WTC11 (cell line): ENCODE measurements at regions not wholly inside any gene's neighbourhood (a gene's known extent, or its start where the extent isn't known, plus 50 kb on each side); places are given as distances from the start of the nearest gene placed in this dataset.

Experiments
- ATAC-seq: fragments of 200-7000 bp; cut with Tn5 transposase; 2 replicates; pipeline ENCODE4 v1.10.0; 2021; ENCODE audit warnings: mild to moderate bottlenecking, moderate library complexity
- CTCF ChIA-PET: fragments of 300-600 bp; sonication (Branson Sonifier 250); formaldehyde crosslinking; loops from one replicate; lab custom pipeline; 2021; ENCODE audit warnings: antibody characterized with exemption; lab: Charles Lee
- POLR2A ChIA-PET: fragments of 350-600 bp; sonication (Branson Sonifier 250); formaldehyde crosslinking; loops from one replicate; lab custom pipeline; 2021; ENCODE audit warnings: antibody characterized with exemption; lab: Charles Lee
- DNase-seq: peaks from one replicate; pipeline ENCODE4 v3.0.0; 2021; ENCODE audit warnings: low spot score
- H3K27ac Mint-ChIP-seq: 2 replicates; pipeline ENCODE4 v1.8.0; 2021; ENCODE audit warnings: mixed read lengths
- H3K27me3 Mint-ChIP-seq: 2 replicates; pipeline ENCODE4 v1.8.0; 2021; ENCODE audit warnings: low read depth, mild to moderate bottlenecking, moderate library complexity, mixed read lengths
- H3K36me3 Mint-ChIP-seq: 2 replicates; pipeline ENCODE4 v1.8.0; 2021; ENCODE audit warnings: mixed read lengths
- H3K4me1 Mint-ChIP-seq: 2 replicates; pipeline ENCODE4 v1.8.0; 2022; ENCODE audit warnings: mixed read lengths
- H3K4me3 Mint-ChIP-seq: 2 replicates; pipeline ENCODE4 v1.8.0; 2021; ENCODE audit warnings: mild to moderate bottlenecking, moderate library complexity, mixed read lengths
- H3K9me3 Mint-ChIP-seq: 2 replicates; pipeline ENCODE4 v1.8.0; 2021; ENCODE audit warnings: mixed read lengths
- CREM ChIP-seq: sonication (generic); formaldehyde crosslinking; IDR thresholded peaks from 2 replicates; pipeline ENCODE4 v1.8.1; 2022; ENCODE audit warnings: mild to moderate bottlenecking, missing genetic modification reagents, moderate library complexity
- ETV6 ChIP-seq: sonication (generic); formaldehyde crosslinking; IDR thresholded peaks from 2 replicates; pipeline ENCODE4 v1.8.1; 2022; ENCODE audit warnings: mild to moderate bottlenecking, missing genetic modification reagents
- IRF2 ChIP-seq: sonication (generic); formaldehyde crosslinking; IDR thresholded peaks from 2 replicates; pipeline ENCODE4 v1.8.0; 2022; ENCODE audit warnings: low read depth, missing genetic modification reagents, borderline replicate concordance
- MYBL2 ChIP-seq: sonication (generic); formaldehyde crosslinking; IDR thresholded peaks from 2 replicates; pipeline ENCODE4 v1.8.1; 2023; ENCODE audit warnings: mild to moderate bottlenecking, moderate library complexity, missing genetic modification reagents
- NFE2L1 ChIP-seq: sonication (generic); formaldehyde crosslinking; IDR thresholded peaks from 2 replicates; pipeline ENCODE4 v1.8.1; 2023; ENCODE audit warnings: missing genetic modification reagents
- NFYB ChIP-seq: sonication (generic); formaldehyde crosslinking; conservative IDR thresholded peaks from 2 replicates; pipeline ENCODE4 v1.8.0; 2022; ENCODE audit warnings: low read depth, missing genetic modification reagents
- NR1H2 ChIP-seq: sonication (generic); formaldehyde crosslinking; IDR thresholded peaks from 2 replicates; pipeline ENCODE4 v1.9.0; 2021; ENCODE audit warnings: mild to moderate bottlenecking, moderate library complexity, missing genetic modification reagents
- RORB ChIP-seq: fragments of 250-450 bp; sonication (Bioruptor Pico); IDR thresholded peaks from 2 replicates; pipeline ENCODE4 v1.9.0; 2021; ENCODE audit warnings: mild to moderate bottlenecking
- SP1 ChIP-seq: sonication (generic); formaldehyde crosslinking; conservative IDR thresholded peaks from 2 replicates; pipeline ENCODE4 v1.8.1; 2022; ENCODE audit warnings: missing genetic modification reagents
- TCF7 ChIP-seq: sonication (generic); formaldehyde crosslinking; IDR thresholded peaks from 2 replicates; pipeline ENCODE4 v1.8.0; 2022; ENCODE audit warnings: mild to moderate bottlenecking, low read depth, missing genetic modification reagents, moderate library complexity
- TF ChIP-seq, protein P1 (sequence below): fragments of 250-450 bp; sonication (Bioruptor Pico); IDR thresholded peaks from 2 replicates; pipeline ENCODE4 v1.9.0; 2021; ENCODE audit warnings: mild to moderate bottlenecking, borderline replicate concordance
- TF ChIP-seq, protein P2 (sequence below): sonication (generic); formaldehyde crosslinking; IDR thresholded peaks from 2 replicates; pipeline ENCODE4 v1.8.1; 2023; ENCODE audit warnings: mild to moderate bottlenecking, missing genetic modification reagents
- TF ChIP-seq, protein P3 (sequence below): sonication (generic); formaldehyde crosslinking; IDR thresholded peaks from 2 replicates; pipeline ENCODE4 v1.8.1; 2022; ENCODE audit warnings: missing genetic modification reagents, borderline replicate concordance
- TF ChIP-seq, protein P4 (sequence below): fragments of 250-450 bp; sonication (Bioruptor Pico); IDR thresholded peaks from 2 replicates; pipeline ENCODE4 v1.9.0; 2021; ENCODE audit warnings: moderate library complexity, mild to moderate bottlenecking, inconsistent platforms, borderline replicate concordance
- TF ChIP-seq, protein P5 (sequence below): sonication (generic); formaldehyde crosslinking; IDR thresholded peaks from 2 replicates; pipeline ENCODE4 v1.8.0; 2023; ENCODE audit warnings: mild to moderate bottlenecking, missing genetic modification reagents

DNA sequence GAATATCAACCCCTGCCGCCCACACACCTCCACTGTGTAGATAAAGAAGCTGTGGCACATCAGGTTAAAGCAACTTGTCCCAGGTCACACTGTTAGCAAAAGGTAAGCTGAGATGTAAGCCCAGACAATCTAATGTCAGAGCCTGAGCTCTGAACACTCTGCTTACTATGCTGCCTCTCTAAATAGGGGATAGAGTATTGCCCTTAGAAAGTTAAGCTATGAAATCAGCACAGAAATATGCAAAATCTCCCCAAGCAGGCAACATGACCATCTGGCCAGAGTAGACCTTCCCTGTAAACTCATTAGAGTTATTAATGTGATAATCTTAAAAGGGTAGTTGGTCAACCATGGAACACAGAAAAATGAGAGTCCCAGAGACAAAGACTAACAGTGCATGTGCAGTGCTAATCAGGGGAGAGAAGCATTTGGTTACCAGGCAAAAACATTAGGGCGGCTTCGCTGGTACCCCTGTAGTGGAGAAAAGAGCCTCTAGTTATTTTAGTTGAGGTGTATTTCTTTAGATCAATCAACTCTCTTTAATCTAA lies 171.0 kb downstream of the BTG1 start (continued):
- TF ChIP-seq, protein P1, sequence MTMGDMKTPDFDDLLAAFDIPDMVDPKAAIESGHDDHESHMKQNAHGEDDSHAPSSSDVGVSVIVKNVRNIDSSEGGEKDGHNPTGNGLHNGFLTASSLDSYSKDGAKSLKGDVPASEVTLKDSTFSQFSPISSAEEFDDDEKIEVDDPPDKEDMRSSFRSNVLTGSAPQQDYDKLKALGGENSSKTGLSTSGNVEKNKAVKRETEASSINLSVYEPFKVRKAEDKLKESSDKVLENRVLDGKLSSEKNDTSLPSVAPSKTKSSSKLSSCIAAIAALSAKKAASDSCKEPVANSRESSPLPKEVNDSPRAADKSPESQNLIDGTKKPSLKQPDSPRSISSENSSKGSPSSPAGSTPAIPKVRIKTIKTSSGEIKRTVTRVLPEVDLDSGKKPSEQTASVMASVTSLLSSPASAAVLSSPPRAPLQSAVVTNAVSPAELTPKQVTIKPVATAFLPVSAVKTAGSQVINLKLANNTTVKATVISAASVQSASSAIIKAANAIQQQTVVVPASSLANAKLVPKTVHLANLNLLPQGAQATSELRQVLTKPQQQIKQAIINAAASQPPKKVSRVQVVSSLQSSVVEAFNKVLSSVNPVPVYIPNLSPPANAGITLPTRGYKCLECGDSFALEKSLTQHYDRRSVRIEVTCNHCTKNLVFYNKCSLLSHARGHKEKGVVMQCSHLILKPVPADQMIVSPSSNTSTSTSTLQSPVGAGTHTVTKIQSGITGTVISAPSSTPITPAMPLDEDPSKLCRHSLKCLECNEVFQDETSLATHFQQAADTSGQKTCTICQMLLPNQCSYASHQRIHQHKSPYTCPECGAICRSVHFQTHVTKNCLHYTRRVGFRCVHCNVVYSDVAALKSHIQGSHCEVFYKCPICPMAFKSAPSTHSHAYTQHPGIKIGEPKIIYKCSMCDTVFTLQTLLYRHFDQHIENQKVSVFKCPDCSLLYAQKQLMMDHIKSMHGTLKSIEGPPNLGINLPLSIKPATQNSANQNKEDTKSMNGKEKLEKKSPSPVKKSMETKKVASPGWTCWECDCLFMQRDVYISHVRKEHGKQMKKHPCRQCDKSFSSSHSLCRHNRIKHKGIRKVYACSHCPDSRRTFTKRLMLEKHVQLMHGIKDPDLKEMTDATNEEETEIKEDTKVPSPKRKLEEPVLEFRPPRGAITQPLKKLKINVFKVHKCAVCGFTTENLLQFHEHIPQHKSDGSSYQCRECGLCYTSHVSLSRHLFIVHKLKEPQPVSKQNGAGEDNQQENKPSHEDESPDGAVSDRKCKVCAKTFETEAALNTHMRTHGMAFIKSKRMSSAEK (CRISPR knock-in tag) = no peak
- no peak for TF ChIP-seq ETV6 (CRISPR knock-in tag)
- TF ChIP-seq RORB = no peak
- no peak for TF ChIP-seq NR1H2

DNA sequence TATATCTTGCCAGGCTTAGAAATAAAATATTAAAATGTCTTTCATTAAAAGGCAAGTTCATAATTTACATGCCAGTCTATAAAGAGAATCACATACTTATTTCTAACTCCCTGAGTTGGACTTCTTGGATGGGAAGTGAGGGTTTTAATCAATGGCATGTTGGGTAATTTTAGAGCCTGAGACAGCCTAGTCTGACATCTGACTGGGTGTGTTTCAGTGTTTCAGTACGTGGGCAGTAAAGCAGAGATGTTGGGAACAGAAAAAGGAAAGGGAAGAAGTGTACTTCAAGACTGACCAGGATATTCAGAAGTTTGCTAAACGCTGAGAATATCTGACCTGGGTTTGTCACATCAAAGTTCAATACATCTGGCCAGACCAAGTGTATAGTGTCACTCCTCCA lies 171.8 kb downstream of the BTG1 start:
- CTCF ChIA-PET = no interaction called here
- Mint-ChIP-seq H3K27me3 (no peaks in the 10 kb centered on the region), H3K27ac (no peak overlapping the region), H3K36me3 (peaks cover 19% of the 10 kb centered on the region), H3K4me1 (no peaks in the 10 kb centered on the region), H3K9me3 (peaks cover 32% of the 10 kb centered on the region), H3K4me3 (no peak overlapping the region)
- no peak for DNase-seq
- POLR2A ChIA-PET = no interaction called here
- ATAC-seq = no peak
- TF ChIP-seq, protein P2, sequence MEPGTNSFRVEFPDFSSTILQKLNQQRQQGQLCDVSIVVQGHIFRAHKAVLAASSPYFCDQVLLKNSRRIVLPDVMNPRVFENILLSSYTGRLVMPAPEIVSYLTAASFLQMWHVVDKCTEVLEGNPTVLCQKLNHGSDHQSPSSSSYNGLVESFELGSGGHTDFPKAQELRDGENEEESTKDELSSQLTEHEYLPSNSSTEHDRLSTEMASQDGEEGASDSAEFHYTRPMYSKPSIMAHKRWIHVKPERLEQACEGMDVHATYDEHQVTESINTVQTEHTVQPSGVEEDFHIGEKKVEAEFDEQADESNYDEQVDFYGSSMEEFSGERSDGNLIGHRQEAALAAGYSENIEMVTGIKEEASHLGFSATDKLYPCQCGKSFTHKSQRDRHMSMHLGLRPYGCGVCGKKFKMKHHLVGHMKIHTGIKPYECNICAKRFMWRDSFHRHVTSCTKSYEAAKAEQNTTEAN (CRISPR knock-in tag) = no peak
- no peak for TF ChIP-seq IRF2 (CRISPR knock-in tag)
- TF ChIP-seq RORB = no peak
- TF ChIP-seq SP1 (CRISPR knock-in tag) = no peak
- TF ChIP-seq, protein P3, sequence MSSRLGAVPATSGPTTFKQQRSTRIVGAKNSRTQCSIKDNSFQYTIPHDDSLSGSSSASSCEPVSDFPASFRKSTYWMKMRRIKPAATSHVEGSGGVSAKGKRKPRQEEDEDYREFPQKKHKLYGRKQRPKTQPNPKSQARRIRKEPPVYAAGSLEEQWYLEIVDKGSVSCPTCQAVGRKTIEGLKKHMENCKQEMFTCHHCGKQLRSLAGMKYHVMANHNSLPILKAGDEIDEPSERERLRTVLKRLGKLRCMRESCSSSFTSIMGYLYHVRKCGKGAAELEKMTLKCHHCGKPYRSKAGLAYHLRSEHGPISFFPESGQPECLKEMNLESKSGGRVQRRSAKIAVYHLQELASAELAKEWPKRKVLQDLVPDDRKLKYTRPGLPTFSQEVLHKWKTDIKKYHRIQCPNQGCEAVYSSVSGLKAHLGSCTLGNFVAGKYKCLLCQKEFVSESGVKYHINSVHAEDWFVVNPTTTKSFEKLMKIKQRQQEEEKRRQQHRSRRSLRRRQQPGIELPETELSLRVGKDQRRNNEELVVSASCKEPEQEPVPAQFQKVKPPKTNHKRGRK (CRISPR knock-in tag) = no peak
- no peak for TF ChIP-seq NFYB (CRISPR knock-in tag)
- TF ChIP-seq, protein P4, sequence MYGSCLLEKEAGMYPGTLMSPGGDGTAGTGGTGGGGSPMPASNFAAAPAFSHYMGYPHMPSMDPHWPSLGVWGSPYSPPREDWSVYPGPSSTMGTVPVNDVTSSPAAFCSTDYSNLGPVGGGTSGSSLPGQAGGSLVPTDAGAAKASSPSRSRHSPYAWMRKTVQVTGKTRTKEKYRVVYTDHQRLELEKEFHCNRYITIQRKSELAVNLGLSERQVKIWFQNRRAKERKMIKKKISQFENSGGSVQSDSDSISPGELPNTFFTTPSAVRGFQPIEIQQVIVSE (CRISPR knock-in tag) = no peak
- TF ChIP-seq, protein P5, sequence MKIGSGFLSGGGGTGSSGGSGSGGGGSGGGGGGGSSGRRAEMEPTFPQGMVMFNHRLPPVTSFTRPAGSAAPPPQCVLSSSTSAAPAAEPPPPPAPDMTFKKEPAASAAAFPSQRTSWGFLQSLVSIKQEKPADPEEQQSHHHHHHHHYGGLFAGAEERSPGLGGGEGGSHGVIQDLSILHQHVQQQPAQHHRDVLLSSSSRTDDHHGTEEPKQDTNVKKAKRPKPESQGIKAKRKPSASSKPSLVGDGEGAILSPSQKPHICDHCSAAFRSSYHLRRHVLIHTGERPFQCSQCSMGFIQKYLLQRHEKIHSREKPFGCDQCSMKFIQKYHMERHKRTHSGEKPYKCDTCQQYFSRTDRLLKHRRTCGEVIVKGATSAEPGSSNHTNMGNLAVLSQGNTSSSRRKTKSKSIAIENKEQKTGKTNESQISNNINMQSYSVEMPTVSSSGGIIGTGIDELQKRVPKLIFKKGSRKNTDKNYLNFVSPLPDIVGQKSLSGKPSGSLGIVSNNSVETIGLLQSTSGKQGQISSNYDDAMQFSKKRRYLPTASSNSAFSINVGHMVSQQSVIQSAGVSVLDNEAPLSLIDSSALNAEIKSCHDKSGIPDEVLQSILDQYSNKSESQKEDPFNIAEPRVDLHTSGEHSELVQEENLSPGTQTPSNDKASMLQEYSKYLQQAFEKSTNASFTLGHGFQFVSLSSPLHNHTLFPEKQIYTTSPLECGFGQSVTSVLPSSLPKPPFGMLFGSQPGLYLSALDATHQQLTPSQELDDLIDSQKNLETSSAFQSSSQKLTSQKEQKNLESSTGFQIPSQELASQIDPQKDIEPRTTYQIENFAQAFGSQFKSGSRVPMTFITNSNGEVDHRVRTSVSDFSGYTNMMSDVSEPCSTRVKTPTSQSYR (CRISPR knock-in tag) = no peak
- no peak for TF ChIP-seq CREM (CRISPR knock-in tag)

DNA sequence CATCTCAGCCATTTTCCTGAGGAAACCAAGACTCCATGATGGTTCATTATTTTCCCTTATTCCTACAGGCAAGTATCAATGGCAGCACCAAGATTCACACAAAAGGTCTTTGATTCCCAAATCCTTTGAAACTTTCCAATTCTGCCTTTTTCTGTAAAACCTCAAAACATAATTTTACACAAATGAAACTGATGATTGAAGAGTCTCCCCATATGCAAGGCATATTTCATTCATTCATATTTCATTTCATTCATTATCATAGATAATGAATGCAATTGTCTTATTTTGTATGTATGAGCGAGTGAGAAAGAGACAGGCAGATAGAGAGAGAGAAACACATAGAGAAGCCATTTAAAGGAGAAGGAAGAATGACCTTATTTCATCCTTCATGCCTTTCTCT lies 172.8 kb downstream of the BTG1 start:
- no peak overlapping the region for H3K27ac Mint-ChIP-seq
- POLR2A ChIA-PET = no interaction called here
- DNase-seq (no peak), ATAC-seq (no peak)
- CTCF ChIA-PET = no interaction called here
- H3K27me3 Mint-ChIP-seq = no peaks in the 10 kb centered on the region
- H3K36me3 Mint-ChIP-seq = peaks cover 19% of the 10 kb centered on the region
- no peak overlapping the region for H3K4me3 Mint-ChIP-seq
- TF ChIP-seq NFE2L1 (CRISPR knock-in tag) (no peak), TCF7 (CRISPR knock-in tag) (no peak), SP1 (CRISPR knock-in tag) (no peak), MYBL2 (CRISPR knock-in tag) (no peak)
- no peaks in the 10 kb centered on the region for H3K4me1 Mint-ChIP-seq
- peaks cover 32% of the 10 kb centered on the region for H3K9me3 Mint-ChIP-seq
